Astrocyte of the cerebellum (primary cell): ENCODE measurements at regions not wholly inside any gene's neighbourhood (a gene's known extent, or its start where the extent isn't known, plus 50 kb on each side); places are given as distances from the start of the nearest gene placed in this dataset.

Source experiments
- DNase-seq: peaks from one replicate; pipeline ENCODE4 v3.0.0-alpha.2; 2011; ENCODE audit warnings: low read depth
- H3K4me3 ChIP-seq: 2 replicates; pipeline ENCODE4 v1.5.1; 2011; ENCODE audit warnings: mild to moderate bottlenecking, low read depth, low read length, moderate library complexity
- in situ Hi-C: cut with HindIII; loops from 2 replicates; pipeline ENCODE4 v1.10.0; 2017; ENCODE audit warnings: low sequenced_read_pairs
- TF ChIP-seq, protein P1 (sequence below): IDR thresholded peaks from 2 replicates; pipeline ENCODE4 v1.5.1; 2012; ENCODE audit warnings: low read length, low read depth, moderate library complexity, mild to moderate bottlenecking; ENCODE audit errors: missing control alignments

DNA sequence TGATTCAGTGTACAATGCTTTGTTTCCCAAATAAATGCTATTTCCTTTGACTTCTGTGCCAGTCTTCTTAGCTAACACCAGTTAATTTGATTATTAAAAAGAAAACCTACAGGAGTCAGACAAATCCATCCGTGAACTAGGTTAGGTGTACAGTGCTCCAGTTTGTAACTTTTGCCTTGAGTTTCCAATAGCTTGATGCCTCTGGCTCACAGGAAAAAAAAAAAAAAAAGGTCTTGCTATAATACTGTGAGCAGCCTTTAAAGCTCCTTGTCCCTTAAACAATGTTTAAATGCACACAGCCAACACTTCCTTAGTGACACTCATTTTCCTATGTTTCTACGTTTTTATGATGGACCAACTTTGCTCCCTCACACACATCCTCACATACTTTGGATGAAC lies 71.8 kb upstream of the TMX1 start:
- DNase-seq: no peak
- in situ Hi-C loops: no loop called here
- TF ChIP-seq, protein P1, sequence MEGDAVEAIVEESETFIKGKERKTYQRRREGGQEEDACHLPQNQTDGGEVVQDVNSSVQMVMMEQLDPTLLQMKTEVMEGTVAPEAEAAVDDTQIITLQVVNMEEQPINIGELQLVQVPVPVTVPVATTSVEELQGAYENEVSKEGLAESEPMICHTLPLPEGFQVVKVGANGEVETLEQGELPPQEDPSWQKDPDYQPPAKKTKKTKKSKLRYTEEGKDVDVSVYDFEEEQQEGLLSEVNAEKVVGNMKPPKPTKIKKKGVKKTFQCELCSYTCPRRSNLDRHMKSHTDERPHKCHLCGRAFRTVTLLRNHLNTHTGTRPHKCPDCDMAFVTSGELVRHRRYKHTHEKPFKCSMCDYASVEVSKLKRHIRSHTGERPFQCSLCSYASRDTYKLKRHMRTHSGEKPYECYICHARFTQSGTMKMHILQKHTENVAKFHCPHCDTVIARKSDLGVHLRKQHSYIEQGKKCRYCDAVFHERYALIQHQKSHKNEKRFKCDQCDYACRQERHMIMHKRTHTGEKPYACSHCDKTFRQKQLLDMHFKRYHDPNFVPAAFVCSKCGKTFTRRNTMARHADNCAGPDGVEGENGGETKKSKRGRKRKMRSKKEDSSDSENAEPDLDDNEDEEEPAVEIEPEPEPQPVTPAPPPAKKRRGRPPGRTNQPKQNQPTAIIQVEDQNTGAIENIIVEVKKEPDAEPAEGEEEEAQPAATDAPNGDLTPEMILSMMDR: no peak
- no peak overlapping the region for H3K4me3 ChIP-seq

DNA sequence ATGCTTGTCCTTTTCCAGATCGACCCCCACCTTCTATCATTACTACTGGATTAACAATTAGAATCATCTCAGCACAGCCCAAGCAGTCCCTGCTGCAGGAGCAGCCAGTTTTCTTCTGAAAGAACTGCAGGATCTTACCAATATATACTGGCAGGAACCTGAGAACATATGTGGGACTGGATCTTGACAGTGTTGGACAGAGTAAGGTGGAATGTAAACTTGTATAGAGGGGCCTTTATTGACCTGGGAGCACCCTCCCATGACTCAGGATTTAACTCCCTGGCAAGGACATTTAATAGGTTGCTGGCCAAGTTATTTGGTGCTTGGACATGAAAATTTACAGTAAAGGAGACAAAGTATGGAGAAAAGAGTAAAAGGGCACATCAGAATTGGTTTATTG lies 66.2 kb upstream of the TMX1 start:
- TF ChIP-seq, protein P1: no peak
- in situ Hi-C loops: no loop called here
- H3K4me3 ChIP-seq: no peak overlapping the region
- DNase-seq: no peak

DNA sequence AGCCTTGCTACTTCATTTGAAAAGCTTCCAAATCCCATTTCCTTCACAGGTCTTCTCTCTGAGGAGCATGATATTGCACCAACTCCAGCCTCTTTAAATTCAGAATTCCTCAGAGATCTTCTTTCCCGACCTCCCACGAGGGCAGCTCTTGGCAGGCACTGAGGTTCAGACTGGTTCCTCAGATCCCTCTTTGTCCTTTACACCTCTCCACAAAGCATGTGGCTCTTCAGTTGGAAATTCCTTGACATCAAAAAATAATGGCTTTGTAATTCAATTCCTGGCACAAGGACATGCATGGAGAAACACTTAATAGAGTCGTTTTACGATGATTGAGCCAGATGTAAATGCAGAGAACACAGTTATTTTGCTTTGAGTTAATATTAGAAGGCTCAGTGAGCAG lies 63.2 kb upstream of the TMX1 start:
- H3K4me3 ChIP-seq: no peak overlapping the region
- no peak for DNase-seq
- in situ Hi-C loops: no loop called here
- TF ChIP-seq, protein P1: no peak

DNA sequence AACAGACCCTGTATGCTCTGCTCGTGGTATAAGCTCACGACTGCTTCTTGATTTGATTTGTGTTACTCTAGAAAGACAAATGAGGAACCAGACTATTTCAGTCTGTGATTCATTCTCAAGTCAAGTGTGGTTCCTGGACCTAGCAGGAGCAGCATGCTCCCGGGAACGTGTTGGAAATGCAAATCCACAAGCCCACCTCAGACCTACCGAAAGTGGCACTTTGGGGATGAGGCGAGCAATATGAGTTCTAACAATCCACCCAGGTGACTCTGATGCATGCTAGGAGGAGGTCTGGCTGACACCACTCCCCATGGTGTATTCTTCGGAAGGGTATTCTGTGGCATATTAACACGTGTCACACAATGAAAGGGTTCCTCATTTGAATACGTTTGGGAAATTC lies 59.5 kb upstream of the TMX1 start:
- DNase-seq: no peak
- no peak overlapping the region for H3K4me3 ChIP-seq
- TF ChIP-seq, protein P1: no peak
- in situ Hi-C loops: no loop called here

DNA sequence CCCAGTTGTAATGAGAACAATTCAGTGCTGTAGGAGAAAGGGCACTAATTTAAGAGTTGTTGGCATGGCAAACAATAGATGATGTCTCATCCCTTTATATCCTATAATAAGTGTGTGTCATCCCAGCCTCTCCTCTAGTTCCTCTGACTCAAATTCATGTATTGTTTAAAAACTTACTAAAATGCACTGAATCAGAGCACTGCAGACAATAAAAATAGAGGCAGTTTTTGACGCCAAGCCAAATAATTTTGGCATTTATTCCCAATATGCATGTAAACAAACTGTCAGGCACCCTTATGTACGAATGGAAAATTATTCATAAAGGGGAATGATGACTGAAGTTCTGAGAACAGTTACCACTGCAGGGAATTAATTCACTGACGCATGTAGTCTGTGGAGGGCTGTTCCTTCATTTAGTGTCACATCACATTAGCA lies 57.9 kb upstream of the TMX1 start:
- in situ Hi-C loops: no loop called here
- no peak for DNase-seq

DNA sequence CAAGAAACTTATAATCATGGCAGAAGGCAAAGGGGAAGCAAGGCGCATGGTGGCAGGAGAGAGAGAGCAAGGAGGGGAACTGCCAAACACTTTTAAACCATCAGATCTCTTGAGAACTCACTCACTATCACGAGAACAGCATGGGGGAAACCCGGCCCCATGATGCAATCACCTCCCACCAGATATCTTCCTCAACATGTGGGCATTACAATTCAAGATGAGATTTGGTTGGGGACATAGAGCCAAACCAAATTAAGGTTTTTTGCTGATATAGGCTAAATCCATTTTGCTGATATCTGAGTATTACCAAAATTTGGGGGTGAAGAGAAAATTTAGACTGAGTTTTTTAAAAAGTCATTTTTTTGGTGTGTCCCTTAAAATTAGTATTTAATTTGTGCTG lies 54.9 kb upstream of the TMX1 start:
- in situ Hi-C loops: no loop called here
- TF ChIP-seq, protein P1: no peak
- no peak overlapping the region for H3K4me3 ChIP-seq
- DNase-seq: no peak

More for the DNA sequence above, 57.9 kb upstream of the TMX1 start:
- TF ChIP-seq, protein P1: no peak
- H3K4me3 ChIP-seq: no peak overlapping the region

DNA sequence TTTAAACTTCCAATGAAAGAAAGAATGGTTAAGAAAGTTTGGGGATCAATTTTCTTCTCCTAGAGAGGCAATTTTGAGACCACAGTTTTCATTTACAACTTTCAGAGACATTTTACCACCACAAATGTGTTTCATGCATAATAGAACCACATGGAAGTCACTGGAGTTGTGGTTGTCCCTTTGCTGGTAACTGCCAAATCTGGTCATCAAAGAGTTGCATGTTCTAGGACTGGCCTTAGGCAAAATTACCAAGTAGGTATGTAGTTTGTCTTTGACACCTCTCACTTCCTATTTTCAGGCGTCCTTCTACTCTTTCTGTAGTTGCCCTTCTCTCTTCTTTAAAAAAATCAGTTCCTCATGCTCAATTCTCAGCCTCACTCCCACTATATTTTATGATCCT lies 54.3 kb upstream of the TMX1 start:
- no peak for DNase-seq
- H3K4me3 ChIP-seq: no peak overlapping the region
- in situ Hi-C loops: no loop called here
- TF ChIP-seq, protein P1: no peak
